Breast epithelium (tissue), 3 donors: ENCODE measurements at regions not wholly inside any gene's neighbourhood (a gene's known extent, or its start where the extent isn't known, plus 50 kb on each side); places are given as distances from the start of the nearest gene placed in this dataset.

Experiments used
- POLR2AphosphoS5 ChIP-seq, 3 donors: sonication (generic); formaldehyde crosslinking; IDR thresholded peaks; one replicate each; pipeline ENCODE4 v1.6.1; 2017; ENCODE audit warnings: antibody characterized with exemption in 3 of 3
- TF ChIP-seq, protein P1 (sequence below), 3 donors: fragments of 450-650 bp; IDR thresholded peaks; one replicate each; pipeline ENCODE4 v1.5.1; 2016 to 2017; ENCODE audit warnings: antibody characterized with exemption in 3 of 3, mild to moderate bottlenecking in 3 of 3, moderate library complexity in 3 of 3

DNA sequence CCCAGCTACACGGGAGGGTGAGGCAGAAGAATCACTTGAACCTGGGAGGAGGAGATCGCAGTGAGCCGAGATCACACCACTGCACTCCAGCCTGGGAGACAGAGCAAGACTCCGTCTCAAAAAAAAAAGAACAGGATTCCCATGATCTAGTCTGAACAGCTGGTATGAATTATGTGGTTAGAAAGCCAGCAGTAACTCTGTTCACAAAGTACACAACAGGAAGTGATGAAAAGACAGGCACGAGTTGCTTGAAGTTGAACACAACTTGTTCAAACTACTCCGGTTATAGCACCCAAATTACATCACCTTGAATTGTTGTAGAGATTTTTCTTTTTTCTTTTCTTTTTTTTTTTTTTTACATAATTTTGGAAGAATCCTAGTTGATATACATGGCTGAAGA lies 238.8 kb upstream of the RGS6 start:
- TF ChIP-seq POLR2AphosphoS5 (IDR thresholded peaks at IDR 0.05): no peak
- TF ChIP-seq, protein P1, sequence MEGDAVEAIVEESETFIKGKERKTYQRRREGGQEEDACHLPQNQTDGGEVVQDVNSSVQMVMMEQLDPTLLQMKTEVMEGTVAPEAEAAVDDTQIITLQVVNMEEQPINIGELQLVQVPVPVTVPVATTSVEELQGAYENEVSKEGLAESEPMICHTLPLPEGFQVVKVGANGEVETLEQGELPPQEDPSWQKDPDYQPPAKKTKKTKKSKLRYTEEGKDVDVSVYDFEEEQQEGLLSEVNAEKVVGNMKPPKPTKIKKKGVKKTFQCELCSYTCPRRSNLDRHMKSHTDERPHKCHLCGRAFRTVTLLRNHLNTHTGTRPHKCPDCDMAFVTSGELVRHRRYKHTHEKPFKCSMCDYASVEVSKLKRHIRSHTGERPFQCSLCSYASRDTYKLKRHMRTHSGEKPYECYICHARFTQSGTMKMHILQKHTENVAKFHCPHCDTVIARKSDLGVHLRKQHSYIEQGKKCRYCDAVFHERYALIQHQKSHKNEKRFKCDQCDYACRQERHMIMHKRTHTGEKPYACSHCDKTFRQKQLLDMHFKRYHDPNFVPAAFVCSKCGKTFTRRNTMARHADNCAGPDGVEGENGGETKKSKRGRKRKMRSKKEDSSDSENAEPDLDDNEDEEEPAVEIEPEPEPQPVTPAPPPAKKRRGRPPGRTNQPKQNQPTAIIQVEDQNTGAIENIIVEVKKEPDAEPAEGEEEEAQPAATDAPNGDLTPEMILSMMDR (IDR thresholded peaks at IDR 0.05): no peak
